ENCODE measurements at regions not wholly inside any gene's neighbourhood (a gene's known extent, or its start where the extent isn't known, plus 50 kb on each side); places are given as distances from the start of the nearest gene placed in this dataset.

DNA sequence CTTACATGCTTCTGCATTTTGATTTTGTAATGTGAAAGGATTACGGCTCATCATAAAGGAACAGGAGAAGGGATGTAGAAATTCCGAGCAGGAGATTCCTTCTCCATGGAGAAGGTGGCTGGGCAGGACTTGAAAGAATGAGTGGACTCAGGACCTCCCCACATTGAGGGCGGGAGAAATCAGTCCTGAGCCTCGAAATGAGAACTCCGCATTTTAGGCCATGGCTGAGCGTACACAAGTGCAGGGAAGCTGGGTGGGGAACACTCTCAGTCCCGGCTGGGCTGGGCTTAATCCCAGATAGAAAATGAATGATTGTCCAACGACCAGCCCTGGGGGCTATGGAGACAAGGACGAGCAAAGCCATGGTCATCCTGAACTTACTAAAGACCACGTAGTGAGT, 402.3 kb upstream of the POU3F1 start:
- TF ChIP-seq, protein P1, sequence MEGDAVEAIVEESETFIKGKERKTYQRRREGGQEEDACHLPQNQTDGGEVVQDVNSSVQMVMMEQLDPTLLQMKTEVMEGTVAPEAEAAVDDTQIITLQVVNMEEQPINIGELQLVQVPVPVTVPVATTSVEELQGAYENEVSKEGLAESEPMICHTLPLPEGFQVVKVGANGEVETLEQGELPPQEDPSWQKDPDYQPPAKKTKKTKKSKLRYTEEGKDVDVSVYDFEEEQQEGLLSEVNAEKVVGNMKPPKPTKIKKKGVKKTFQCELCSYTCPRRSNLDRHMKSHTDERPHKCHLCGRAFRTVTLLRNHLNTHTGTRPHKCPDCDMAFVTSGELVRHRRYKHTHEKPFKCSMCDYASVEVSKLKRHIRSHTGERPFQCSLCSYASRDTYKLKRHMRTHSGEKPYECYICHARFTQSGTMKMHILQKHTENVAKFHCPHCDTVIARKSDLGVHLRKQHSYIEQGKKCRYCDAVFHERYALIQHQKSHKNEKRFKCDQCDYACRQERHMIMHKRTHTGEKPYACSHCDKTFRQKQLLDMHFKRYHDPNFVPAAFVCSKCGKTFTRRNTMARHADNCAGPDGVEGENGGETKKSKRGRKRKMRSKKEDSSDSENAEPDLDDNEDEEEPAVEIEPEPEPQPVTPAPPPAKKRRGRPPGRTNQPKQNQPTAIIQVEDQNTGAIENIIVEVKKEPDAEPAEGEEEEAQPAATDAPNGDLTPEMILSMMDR (IDR thresholded peaks at IDR 0.05): no peak
- no peak for DNase-seq
- ATAC-seq (ENCODE audit: low read depth): no peak
- peaks cover 11% of the 10 kb centered on the region for H3K27me3 Mint-ChIP-seq
- H3K9me3 Mint-ChIP-seq: no peaks in the 10 kb centered on the region
- POLR2A ChIA-PET: no interaction called here
- intact Hi-C loops (cut with micrococcal nuclease): no loop called here
- no peak overlapping the region for H3K27ac Mint-ChIP-seq
- no peak overlapping the region for H3K4me3 Mint-ChIP-seq
- H3K36me3 Mint-ChIP-seq (ENCODE audit: low read depth): no peaks in the 10 kb centered on the region
- CTCF ChIA-PET: no interaction called here
- no peaks in the 10 kb centered on the region for H3K4me1 Mint-ChIP-seq

DNA sequence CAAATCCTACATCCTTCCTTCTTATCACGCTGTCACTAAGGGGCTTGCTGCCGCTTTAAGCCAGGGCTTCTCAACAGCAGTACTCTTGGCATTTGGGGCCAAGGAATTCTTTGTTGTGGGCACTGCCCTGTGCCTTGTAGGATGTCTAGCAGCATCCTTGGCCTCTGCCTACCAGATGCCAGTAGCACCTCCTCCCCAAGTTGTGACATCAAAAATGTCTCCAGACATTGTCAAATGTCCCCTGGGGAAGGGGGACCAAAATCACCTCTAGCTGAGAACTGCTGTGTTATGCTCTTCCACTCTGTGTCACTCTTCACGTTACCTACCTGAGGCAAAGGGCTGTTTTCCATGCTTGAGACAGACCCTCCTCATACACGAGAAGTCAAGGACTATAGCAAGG, 400.3 kb upstream of the POU3F1 start:
- Mint-ChIP-seq H3K9me3 (peaks cover 2% of the 10 kb centered on the region), H3K36me3 (ENCODE audit: low read depth) (peaks cover 3% of the 10 kb centered on the region), H3K27me3 (peaks cover 11% of the 10 kb centered on the region), H3K4me3 (no peak overlapping the region), H3K4me1 (no peaks in the 10 kb centered on the region), H3K27ac (no peak overlapping the region)
- ChIA-PET POLR2A (no interaction called here), CTCF (no interaction called here)
- TF ChIP-seq, protein P1 (IDR thresholded peaks at IDR 0.05): no peak
- no peak for DNase-seq
- no peak for ATAC-seq (ENCODE audit: low read depth)
- intact Hi-C loops (cut with micrococcal nuclease): no loop called here

DNA sequence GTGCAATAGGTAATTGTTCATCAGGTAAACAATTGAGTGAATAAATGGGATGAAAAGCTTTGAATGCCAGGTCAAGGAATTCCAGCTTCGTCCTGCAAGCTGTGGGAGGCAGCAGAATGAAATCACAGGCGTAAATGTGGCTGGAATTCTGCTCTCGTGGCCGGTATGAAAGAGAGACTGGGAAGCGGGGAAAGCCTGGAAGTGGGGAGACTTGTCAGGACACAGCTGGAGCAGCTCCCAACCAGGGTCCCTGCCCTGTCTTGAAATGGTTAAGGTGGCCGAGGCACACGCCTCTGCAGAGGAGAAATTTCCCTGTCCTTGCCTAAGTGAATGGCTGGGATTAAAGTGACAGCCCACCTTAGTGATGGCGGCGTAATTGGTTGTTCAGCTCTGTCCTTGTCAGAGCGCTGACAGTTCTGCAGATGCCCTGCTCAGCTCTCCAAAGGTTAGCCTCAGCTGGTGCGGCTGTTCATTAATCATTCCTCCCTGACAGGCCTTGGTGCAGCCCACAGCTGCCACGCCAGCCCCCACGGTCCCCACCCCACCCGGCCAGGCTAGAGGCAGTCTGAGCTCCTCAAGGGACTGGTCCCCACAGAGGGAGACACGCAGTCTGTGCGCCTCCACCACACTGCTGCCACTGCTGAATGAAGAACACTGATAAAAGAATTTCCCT, 398.3 kb upstream of the POU3F1 start:
- Mint-ChIP-seq H3K4me3 (no peak overlapping the region), H3K27ac (no peak overlapping the region), H3K36me3 (ENCODE audit: low read depth) (peaks cover 4% of the 10 kb centered on the region), H3K9me3 (peaks cover 17% of the 10 kb centered on the region), H3K4me1 (no peaks in the 10 kb centered on the region), H3K27me3 (peaks cover 14% of the 10 kb centered on the region)
- POLR2A ChIA-PET: no interaction called here
- TF ChIP-seq, protein P1 (IDR thresholded peaks at IDR 0.05): no peak
- DNase-seq: no peak
- intact Hi-C loops (cut with micrococcal nuclease): no loop called here
- no peak for ATAC-seq (ENCODE audit: low read depth)
- CTCF ChIA-PET: no interaction called here

DNA sequence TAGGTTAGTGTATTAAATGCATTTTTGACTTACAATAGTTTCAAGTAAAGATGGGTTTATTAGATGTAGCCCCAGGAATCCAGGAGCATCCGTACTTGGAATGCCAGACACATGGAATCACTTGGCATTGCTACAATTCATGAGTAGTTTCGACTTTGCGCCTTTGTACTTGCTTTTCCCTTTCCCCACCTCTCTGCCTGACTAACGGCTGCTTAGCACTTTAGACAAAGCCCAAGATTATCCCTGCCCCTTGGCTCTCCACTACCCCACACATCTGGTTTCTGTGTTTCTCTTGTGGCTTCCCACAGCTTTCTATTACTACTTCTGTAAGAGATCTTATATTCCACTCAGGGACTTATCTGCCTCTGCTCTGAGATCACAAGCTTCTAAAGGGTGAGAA, 397.7 kb upstream of the POU3F1 start:
- ATAC-seq (ENCODE audit: low read depth) (no peak), DNase-seq (no peak)
- ChIA-PET POLR2A (no interaction called here), CTCF (no interaction called here)
- intact Hi-C loops (cut with micrococcal nuclease): no loop called here
- Mint-ChIP-seq H3K27ac (no peak overlapping the region), H3K4me3 (no peak overlapping the region), H3K27me3 (peaks cover 14% of the 10 kb centered on the region), H3K9me3 (peaks cover 18% of the 10 kb centered on the region), H3K4me1 (no peaks in the 10 kb centered on the region), H3K36me3 (ENCODE audit: low read depth) (peaks cover 4% of the 10 kb centered on the region)
- TF ChIP-seq, protein P1 (IDR thresholded peaks at IDR 0.05): no peak

DNA sequence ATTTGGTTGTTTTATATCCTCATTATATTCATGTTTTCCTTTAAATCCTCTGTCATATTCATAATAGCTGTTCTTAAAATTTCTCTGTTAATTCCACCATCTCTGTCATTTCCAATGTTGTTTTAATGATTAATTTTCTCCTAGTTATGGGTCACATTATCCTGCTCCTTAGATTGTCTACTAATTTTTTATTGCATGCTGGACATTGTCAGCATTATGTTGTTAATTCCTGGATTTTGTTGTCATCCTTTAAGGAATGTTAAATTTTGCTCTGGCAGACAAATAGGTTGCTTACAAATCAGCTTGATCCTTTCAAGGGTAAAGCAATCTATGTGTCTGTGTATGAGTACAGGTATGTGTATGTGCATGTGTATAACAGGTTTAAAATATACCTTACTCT, 393.8 kb upstream of the POU3F1 start:
- H3K4me1 Mint-ChIP-seq: peaks cover 9% of the 10 kb centered on the region
- no peak for DNase-seq
- POLR2A ChIA-PET: interaction anchor here (1.1 kb wide), 1 partner anchor 35 kb away, joined by 3 read pairs; no protein-coding TSS in a partner anchor
- TF ChIP-seq, protein P1 (IDR thresholded peaks at IDR 0.05): no peak
- intact Hi-C loops (cut with micrococcal nuclease): no loop called here
- H3K9me3 Mint-ChIP-seq: peaks cover 18% of the 10 kb centered on the region
- peaks cover 9% of the 10 kb centered on the region for H3K27me3 Mint-ChIP-seq
- CTCF ChIA-PET: no interaction called here
- no peak for ATAC-seq (ENCODE audit: low read depth)
- no peak overlapping the region for H3K27ac Mint-ChIP-seq
- H3K4me3 Mint-ChIP-seq: no peak overlapping the region
- H3K36me3 Mint-ChIP-seq (ENCODE audit: low read depth): peaks cover 4% of the 10 kb centered on the region

All from activated B cell treated with CpG ODN at 0.5 μM for 24 hours (primary cell).